ENCODE measurements at regions not wholly inside any gene's neighbourhood (a gene's known extent, or its start where the extent isn't known, plus 50 kb on each side); places are given as distances from the start of the nearest gene placed in this dataset.
"Not testable (repeated sequence)": the region's sequence is repeated elsewhere in the genome, so short reads cannot be mapped to it uniquely, and the experiment has no call there.

- intact Hi-C loops (cut with DNase I); H3K27ac ChIP-seq (ENCODE audit: low read length); ATAC-seq; H3K4me1 ChIP-seq (ENCODE audit: control insufficient read depth, insufficient read depth, low read length); H3K9me3 ChIP-seq (ENCODE audit: control insufficient read depth, low read length); DNase-seq; H3K27me3 ChIP-seq (ENCODE audit: control insufficient read depth, insufficient read depth); H3K4me3 ChIP-seq (ENCODE audit: low read length): not testable (repeated sequence)
- 90% methylated on average over 3 of the region's 8 CpGs for WGBS
Measured at GRCh38 chr15:31707944-31708702, 322.2 kb upstream of the CHRNA7 start.

GRCh38 chr15:31708703-31709327, 321.5 kb upstream of the CHRNA7 start:
- H3K27me3 ChIP-seq (ENCODE audit: control insufficient read depth, insufficient read depth); H3K27ac ChIP-seq (ENCODE audit: low read length); H3K4me3 ChIP-seq (ENCODE audit: low read length); intact Hi-C loops (cut with DNase I); H3K4me1 ChIP-seq (ENCODE audit: control insufficient read depth, insufficient read depth, low read length); H3K9me3 ChIP-seq (ENCODE audit: control insufficient read depth, low read length); DNase-seq: not testable (repeated sequence)
- WGBS = 57% methylated on average over 6 of the region's 9 CpGs
- ATAC-seq = peak in 1 of 2 donors; percentile 11

- DNase-seq, ATAC-seq: not testable (repeated sequence)
- 75% methylated on average over 2 of the region's 3 CpGs for WGBS
Measured at GRCh38 chr15:31709479-31709878, 320.8 kb upstream of the CHRNA7 start.

GRCh38 chr15:31710806-31711205, 319.5 kb upstream of the CHRNA7 start:
- H3K4me1 ChIP-seq (ENCODE audit: control insufficient read depth, insufficient read depth, low read length); H3K27ac ChIP-seq (ENCODE audit: low read length); H3K27me3 ChIP-seq (ENCODE audit: control insufficient read depth, insufficient read depth); H3K9me3 ChIP-seq (ENCODE audit: control insufficient read depth, low read length); H3K4me3 ChIP-seq (ENCODE audit: low read length); DNase-seq; intact Hi-C loops (cut with DNase I); ATAC-seq: not testable (repeated sequence)
- 95% methylated on average over 4 of the region's 4 CpGs for WGBS

More at GRCh38 chr15:31709479-31709878, 320.8 kb upstream of the CHRNA7 start:
- H3K4me3 ChIP-seq (ENCODE audit: low read length); H3K9me3 ChIP-seq (ENCODE audit: control insufficient read depth, low read length); intact Hi-C loops (cut with DNase I); H3K27me3 ChIP-seq (ENCODE audit: control insufficient read depth, insufficient read depth); H3K27ac ChIP-seq (ENCODE audit: low read length); H3K4me1 ChIP-seq (ENCODE audit: control insufficient read depth, insufficient read depth, low read length): not testable (repeated sequence)

GRCh38 chr15:31715208-31715607, 315.1 kb upstream of the CHRNA7 start:
- 42% methylated on average over 2 of the region's 3 CpGs for WGBS
- H3K4me1 ChIP-seq (ENCODE audit: control insufficient read depth, insufficient read depth, low read length); H3K27me3 ChIP-seq (ENCODE audit: control insufficient read depth, insufficient read depth); intact Hi-C loops (cut with DNase I); H3K9me3 ChIP-seq (ENCODE audit: control insufficient read depth, low read length); DNase-seq; H3K27ac ChIP-seq (ENCODE audit: low read length); ATAC-seq; H3K4me3 ChIP-seq (ENCODE audit: low read length): not testable (repeated sequence)

GRCh38 chr15:31718625-31719024, 311.7 kb upstream of the CHRNA7 start:
- H3K4me1 ChIP-seq (ENCODE audit: control insufficient read depth, insufficient read depth, low read length); ATAC-seq; DNase-seq; intact Hi-C loops (cut with DNase I); H3K27me3 ChIP-seq (ENCODE audit: control insufficient read depth, insufficient read depth); H3K9me3 ChIP-seq (ENCODE audit: control insufficient read depth, low read length); H3K27ac ChIP-seq (ENCODE audit: low read length); H3K4me3 ChIP-seq (ENCODE audit: low read length): not testable (repeated sequence)
- WGBS = 26% methylated on average over 1 of the region's 1 CpG

- H3K4me1 ChIP-seq (ENCODE audit: control insufficient read depth, insufficient read depth, low read length); H3K4me3 ChIP-seq (ENCODE audit: low read length); H3K9me3 ChIP-seq (ENCODE audit: control insufficient read depth, low read length); H3K27ac ChIP-seq (ENCODE audit: low read length); DNase-seq; H3K27me3 ChIP-seq (ENCODE audit: control insufficient read depth, insufficient read depth); intact Hi-C loops (cut with DNase I): not testable (repeated sequence)
- 40% methylated on average over 7 of the region's 7 CpGs for WGBS
- peak; percentile 45 to 88 for ATAC-seq
Measured at GRCh38 chr15:31719396-31720022, 310.8 kb upstream of the CHRNA7 start.

- intact Hi-C loops (cut with DNase I); ATAC-seq; H3K9me3 ChIP-seq (ENCODE audit: control insufficient read depth, low read length); H3K27ac ChIP-seq (ENCODE audit: low read length); H3K4me3 ChIP-seq (ENCODE audit: low read length); DNase-seq; H3K4me1 ChIP-seq (ENCODE audit: control insufficient read depth, insufficient read depth, low read length); H3K27me3 ChIP-seq (ENCODE audit: control insufficient read depth, insufficient read depth): not testable (repeated sequence)
- 93% methylated on average over 10 of the region's 10 CpGs for WGBS
Measured at GRCh38 chr15:31723019-31723418, 307.3 kb upstream of the CHRNA7 start.

GRCh38 chr15:31724903-31725302, 305.4 kb upstream of the CHRNA7 start:
- H3K27ac ChIP-seq (ENCODE audit: low read length); DNase-seq; intact Hi-C loops (cut with DNase I); ATAC-seq; H3K27me3 ChIP-seq (ENCODE audit: control insufficient read depth, insufficient read depth); H3K4me1 ChIP-seq (ENCODE audit: control insufficient read depth, insufficient read depth, low read length); H3K9me3 ChIP-seq (ENCODE audit: control insufficient read depth, low read length); H3K4me3 ChIP-seq (ENCODE audit: low read length): not testable (repeated sequence)
- WGBS = 77% methylated on average over 5 of the region's 5 CpGs

- whole genome bisulfite sequencing = 70% methylated on average over 3 of the region's 3 CpGs
- DNase-seq = not testable (repeated sequence)
- peak in 1 of 2 donors; percentile 23 for ATAC-seq
Measured at GRCh38 chr15:31725619-31726018, 304.7 kb upstream of the CHRNA7 start.

GRCh38 chr15:31727612-31728011, 302.7 kb upstream of the CHRNA7 start:
- no peak overlapping the region for H3K4me3 ChIP-seq (ENCODE audit: low read length)
- no peak overlapping the region for H3K27ac ChIP-seq (ENCODE audit: low read length)
- no peak for DNase-seq
- H3K27me3 ChIP-seq (ENCODE audit: control insufficient read depth, insufficient read depth) = no peaks in the 10 kb centered on the region
- no peaks in the 10 kb centered on the region for H3K4me1 ChIP-seq (ENCODE audit: control insufficient read depth, insufficient read depth, low read length)
- no peak for ATAC-seq
- WGBS = 70% methylated on average over 3 of the region's 3 CpGs
- H3K9me3 ChIP-seq (ENCODE audit: control insufficient read depth, low read length) = no peaks in the 10 kb centered on the region
- intact Hi-C loops (cut with DNase I) = no loop called here

More at GRCh38 chr15:31725619-31726018, 304.7 kb upstream of the CHRNA7 start:
- H3K4me3 ChIP-seq (ENCODE audit: low read length); H3K27ac ChIP-seq (ENCODE audit: low read length); H3K9me3 ChIP-seq (ENCODE audit: control insufficient read depth, low read length); intact Hi-C loops (cut with DNase I); H3K27me3 ChIP-seq (ENCODE audit: control insufficient read depth, insufficient read depth); H3K4me1 ChIP-seq (ENCODE audit: control insufficient read depth, insufficient read depth, low read length): not testable (repeated sequence)

Measured in right cardiac atrium (tissue), 5 donors.